CD1c-positive myeloid dendritic cell (primary cell): ENCODE measurements at regions not wholly inside any gene's neighbourhood (a gene's known extent, or its start where the extent isn't known, plus 50 kb on each side); places are given as distances from the start of the nearest gene placed in this dataset.
"Not testable (repeated sequence)": the region's sequence is repeated elsewhere in the genome, so short reads cannot be mapped to it uniquely, and the experiment has no call there.

Experiments
- DNase-seq: peaks from one replicate; pipeline ENCODE4 v3.0.0-alpha.2; 2016; ENCODE audit errors: extremely low spot score

DNA sequence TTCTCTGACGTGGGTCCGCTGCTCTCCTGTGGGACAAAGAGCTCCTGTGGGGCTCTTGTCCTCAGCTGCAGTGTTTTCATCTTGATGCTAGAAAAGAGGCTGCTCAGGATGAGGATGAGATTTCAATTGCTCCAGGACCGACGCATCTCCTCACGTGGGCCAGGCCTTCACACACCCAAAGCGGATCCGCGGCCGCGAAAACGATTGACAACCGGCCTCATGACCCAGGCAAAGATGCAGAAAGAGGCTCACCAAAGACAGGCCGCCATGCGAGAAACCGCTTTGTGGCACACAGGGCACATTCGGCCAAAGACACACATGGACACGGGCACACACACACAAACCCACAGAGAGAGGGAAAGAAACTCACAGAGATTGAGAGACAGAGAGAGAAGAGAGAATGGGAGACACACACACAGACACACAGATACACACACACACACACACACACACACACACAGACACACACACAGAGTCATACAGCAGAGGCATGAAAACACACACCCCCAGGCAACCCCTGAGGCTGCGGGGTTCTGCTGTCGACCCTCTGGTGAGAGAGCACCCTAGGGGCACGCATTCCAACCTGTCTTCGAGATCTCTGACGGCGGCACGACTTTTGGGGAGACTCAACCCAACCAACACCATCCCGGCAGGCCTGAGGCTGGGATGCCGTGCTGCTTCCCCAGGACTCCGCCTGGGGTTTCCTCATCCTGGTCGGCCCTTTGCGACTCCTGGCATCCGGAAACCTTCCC lies 168.5 kb upstream of the ZNF337 start:
- not testable (repeated sequence) for DNase-seq

DNA sequence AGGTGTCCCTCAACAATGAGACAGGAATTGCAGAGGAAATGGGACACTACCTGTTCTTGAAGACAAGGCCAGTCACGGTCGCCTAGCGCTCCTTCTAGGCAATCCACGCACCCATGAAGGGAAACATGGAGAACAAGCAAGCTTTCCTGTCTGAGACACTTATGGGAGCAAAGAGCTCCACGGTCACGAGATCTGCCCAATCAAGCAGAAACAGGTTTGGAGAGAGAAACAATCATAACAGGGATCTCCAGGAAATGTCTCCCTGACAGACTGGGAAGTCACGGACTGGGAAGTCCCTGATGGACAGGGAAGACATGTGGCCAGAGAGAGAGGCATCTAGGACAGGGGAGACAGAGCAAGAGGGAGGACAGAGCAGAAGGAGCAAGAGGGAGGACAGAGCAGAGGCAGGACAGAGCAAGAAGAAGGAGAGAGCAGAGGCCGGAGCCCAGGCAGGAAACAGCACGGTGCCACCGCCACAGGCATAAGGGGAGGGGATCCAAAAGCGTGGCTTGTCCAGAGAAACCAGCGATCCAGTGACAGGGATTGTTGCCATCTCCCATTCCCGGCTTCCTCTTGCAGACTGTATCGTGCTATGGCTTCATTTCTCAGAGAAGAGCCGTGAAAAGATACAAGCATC lies 167.8 kb upstream of the ZNF337 start:
- no peak for DNase-seq

DNA sequence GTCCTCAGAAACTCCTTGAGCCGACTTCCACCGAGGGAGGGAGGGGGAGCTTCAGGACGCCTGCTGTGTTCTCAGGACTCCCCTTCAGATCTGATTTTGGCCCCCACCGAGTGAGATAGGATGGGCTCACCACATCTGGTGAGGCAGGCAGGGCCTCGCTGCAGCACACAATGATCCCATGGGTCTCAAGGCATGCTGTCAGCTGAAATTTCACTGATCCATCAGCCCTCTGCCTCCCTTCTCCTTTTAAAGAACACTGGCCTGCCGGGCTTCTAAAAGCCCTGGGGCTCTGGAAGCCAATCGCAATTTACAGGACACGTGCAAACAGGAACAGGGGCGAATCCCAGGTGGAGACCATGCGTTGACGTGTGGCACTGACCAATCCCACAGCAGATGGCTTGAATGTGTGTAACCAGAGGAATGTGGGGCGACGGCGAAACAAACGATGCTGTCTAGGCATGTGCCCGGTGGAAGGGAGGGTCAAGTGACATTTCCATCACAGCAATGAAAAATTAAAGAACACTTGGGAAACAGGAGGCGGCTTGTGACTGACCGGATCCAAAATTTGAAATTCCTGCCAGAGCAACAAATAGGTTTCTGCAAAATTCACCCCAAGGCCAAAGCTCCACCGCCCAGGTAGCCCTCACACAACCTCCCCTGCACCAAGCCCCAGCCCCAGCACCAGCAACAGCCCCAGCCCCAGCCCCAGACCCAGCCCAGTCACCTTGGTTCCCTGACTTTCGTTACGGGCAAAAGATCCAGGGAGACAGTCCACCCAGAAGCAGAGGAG lies 167.1 kb upstream of the ZNF337 start:
- no peak for DNase-seq

DNA sequence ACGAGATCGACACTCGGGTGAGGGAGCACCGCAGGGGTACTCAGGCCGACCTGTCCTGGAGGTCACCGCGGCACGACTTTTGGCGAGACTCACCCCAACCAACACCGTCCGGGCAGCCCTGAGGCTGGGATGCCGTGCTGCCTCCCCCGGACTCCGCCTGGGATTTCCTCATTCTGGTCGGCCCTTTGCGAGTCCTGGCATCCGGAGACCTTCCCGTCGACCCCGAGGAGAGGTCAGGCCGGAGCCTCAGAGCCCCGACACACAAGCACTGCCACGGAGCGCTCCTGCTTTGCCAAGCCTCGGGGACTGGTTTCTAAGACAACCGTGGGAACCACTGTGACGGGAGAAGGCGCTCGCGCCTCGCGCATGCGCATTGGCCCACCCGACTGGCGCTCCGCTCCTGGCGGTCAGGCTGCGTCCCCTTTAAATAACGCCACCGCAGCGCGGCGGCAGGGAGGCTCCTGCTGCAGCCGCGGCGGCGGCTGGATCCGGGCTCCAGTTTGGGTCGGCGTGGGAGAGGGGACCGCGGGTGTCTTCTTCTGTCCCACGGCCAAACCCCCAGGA lies 166.4 kb upstream of the ZNF337 start:
- peak; percentile 89 for DNase-seq

DNA sequence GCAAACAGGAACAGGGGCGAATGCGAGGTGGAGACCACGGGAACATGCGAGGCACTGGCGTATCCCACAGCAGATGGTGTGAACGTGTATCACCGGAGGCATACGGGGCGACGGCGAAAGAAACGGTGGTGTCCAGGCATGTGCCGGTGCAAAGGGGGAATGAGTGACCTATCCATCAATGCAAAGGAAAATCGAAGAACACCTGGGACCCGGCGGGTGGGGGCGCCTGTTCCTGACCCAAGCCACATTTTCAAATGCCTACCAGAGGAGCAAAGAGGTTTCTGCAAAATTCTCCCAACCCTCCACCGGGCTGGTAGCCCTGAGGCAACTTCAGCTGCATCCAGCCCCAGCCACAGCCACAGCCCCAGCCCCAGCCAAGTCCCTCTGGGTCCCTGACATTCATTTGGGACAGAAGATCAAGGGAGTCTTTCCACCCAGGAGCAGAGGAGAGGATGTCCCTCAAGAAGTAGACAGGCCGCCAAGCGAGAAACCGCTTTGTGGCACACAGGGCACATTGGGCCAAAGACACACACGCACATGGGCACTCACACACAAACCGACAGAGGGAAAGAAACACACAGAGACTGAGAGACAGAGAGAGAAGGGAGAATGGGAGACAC lies 164.0 kb upstream of the ZNF337 start:
- no peak for DNase-seq

DNA sequence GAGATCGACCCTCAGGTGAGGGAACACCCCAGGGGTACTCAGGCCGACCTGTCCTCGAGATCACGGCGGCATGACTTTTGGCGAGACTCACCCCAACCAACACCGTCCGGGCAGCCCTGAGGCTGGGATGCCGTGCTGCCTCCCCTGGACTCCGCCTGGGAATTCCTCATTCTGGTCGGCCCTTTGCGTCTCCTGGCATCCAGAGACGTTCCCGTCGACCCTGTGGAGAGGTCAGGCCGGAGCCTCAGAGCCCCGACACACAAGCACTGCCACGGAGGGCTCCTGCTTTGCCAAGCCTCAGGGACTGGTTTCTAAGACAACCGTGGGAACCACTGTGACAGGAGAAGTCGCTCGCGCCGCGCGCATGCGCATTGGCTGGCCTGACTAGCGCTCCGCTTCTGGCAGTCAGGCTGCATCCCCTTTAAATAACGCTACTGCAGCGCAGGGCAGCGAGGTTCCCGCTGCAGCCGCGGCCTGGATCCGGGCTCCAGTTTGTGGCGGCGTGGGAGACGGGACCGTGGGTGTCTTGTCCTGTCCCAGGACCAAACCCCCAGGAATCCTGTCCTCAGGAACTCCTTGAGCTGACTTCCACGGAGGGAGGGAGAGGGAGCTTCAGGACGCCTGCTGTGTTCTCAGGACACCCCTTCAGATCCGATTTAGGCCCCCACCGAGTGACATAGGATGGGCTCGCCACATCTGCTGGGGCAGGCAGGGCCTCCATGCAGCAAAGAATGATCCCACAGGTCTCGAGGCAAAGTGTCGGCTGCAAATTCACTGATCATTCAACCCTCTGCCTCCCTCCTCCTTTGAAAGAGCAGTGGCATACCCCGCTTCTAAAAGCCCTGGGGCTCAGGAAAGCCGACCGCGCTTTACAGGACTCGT lies 163.2 kb upstream of the ZNF337 start:
- DNase-seq = peak; percentile 85

DNA sequence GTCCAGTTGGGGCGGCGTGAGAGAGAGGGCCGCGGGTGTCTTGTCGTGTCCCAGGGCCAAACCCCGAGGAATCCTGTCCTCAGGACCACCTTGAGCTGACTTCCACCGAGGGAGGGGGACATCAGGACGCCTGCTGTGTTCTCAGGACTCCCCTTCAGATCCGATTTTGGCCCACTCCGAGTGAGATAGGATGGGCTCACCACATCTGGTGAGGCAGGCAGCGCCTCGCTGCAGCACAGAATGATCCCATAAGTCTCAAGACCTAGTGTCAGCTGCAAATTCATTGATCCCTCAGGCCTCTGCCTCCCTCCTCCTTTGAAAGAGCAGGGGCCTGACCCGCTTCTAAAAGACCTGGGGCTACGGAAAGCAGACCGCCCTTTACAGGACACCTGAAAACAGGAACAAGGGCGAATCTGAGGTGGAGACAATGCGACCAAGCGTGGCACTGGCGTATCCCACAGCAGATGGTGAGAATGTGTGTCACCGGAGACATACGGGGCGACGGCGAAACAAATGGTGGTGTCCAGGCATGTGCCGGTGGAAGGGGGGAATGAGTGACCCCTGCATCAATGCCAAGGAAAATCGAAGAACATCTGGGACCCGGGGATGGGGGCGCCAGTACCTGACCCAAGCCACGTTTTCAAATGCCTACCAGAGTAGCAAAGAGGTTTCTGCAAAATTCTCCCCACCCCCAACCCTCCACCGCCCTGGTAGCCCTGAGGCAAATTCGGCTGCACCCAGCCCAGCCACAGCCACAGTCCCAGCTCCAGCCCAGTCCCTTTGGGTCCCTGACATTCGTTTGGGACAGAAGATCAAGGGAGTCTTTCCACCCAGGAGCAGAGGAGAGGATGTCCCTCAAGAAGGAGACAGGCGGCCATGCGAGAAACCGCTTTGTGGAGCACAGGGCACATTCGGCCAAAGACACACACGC lies 162.1 kb upstream of the ZNF337 start:
- no peak for DNase-seq

DNA sequence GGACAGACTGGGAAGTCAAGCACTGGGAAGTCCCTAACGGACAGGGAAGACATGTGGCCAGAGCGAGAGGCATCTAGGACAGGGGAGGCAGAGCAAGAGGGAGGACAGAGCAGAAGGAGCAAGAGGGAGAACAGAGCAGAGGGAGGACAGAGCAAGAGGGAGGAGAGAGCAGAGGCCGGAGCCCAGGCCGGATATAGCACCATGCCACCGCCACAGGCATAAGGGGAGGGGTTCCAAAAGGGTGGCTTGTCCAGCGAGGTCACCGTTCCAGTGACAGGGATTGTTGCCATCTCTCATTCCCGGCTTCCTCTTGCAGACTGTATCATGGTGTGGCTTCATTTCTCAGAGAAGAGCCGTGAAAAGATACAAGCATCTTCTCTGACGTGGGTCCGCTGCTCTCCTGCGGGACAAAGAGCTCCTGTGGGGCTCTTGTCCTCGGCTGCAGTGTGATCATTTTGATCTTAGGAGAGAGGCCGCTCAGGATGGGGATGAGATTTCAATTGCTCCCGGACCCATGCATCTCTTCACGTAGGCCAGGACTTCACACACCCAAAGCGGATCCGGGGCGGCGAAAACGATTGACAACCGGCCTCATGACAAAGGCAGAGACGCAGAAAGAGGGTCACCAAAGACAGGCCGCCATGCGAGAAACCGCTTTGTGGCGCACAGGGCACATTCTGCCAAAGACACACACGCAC lies 160.6 kb upstream of the ZNF337 start:
- DNase-seq = not testable (repeated sequence)

DNA sequence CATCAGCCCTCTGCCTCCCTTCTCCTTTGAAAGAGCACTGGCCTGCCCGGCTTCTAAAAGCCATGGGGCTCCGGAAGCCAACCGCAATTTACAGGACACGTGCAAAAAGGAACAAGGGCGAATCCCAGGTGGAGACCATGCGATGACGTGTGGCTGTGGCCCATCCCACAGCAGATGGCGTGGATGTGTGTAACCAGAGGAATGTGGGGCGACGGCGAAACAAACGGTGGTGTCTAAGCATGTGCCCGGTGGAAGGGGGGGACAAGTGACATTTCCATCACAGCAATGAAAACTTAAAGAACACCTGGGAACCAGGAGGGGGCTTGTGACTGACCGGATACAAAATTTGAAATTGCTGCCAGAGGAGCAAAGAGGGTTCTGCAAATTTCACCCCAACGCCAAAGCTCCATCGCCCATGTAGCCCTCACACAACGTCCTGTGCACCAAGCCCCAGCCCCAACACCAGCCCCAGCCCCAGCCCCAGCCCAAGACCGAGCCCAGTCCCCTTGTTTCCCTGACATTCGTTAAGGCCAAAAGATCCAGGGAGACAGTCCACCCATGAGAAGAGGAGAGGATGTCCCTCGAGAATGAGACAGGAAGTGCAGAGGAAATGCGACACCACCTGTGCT lies 159.7 kb upstream of the ZNF337 start:
- no peak for DNase-seq

DNA sequence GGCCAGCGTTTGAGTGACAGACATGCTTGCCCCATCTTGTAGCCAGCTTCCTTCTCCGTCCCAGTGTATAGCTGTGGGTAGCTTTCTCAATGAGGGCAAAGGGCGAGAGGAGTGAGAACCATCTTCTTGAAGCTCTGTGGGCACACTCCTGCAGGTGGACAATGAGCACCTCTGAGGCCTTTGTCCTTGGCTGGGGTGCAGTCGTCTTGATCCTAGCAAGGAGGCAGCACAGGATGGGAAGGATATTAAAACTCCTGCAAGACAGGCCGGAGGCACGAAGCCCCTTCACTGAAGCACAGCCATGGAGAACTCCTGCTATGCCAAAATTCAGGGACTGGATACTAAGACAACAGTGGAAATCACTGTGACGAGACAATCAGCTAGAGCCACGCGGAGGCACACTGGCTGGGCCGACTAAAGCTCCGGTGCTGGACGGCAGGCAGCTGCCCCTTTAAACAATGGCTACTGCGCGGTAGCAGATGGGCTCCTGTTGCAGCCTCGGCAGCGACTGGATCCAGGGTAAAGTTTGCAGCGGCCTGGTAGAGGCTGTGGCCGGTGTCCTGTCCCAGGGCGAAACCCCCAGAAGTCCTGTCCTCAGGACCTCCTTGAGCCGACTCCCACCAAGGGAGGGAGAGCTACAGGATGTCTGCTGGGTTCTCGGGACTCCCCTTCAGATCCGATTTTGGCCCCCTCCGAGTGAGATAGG lies 159.0 kb upstream of the ZNF337 start:
- not testable (repeated sequence) for DNase-seq

DNA sequence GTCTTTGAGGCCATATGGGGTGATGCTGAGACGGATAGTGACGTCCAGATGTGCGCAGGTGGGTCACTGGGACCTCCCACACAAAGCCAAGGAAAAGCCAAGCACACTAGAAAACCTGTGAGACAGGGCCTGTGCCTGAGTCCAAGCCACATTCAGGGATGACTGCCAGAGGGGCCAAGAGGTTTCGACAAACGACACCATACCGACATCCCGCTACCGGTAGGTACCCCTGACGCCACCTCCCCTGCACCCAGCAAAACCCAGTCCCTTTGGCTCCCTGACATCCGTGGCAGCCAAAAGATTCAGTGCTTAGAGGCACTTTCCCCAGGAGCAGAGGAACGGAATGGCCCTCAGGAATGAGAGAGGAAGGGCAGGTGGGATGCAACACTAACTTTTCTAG lies 158.0 kb upstream of the ZNF337 start:
- not testable (repeated sequence) for DNase-seq

DNA sequence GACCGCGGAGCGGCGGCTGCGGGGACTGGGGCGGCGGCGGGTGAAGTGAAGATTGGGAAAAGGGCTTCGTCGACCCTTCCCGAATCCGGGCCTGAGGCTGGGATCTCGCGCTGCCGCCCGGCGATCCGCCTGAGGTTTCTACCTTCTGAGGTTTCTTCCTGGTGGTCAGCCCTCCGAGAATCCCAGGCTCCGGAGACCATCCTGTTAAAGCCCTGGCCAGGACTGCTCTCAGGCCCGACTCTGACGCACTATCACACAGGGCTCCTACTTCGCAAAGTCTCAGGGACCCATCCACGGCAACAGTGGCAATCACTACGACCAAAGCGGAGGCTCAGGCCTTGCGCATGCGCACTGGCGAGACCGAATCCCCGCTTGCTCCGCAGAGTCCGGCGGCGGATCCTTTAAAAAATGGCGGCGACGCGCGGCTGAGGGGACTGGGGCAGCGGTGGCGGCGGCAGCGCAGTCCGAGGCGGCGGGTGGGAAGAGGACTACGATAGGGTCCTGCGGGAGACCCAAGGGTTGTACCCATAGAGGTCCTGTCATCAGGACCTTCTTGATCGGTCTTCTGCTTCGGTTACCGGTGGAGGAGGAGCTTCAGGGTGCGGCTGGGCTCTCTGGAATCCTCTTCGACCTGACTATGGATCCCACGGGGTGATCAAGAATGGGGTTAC lies 157.2 kb upstream of the ZNF337 start:
- peak; percentile 77 for DNase-seq

DNA sequence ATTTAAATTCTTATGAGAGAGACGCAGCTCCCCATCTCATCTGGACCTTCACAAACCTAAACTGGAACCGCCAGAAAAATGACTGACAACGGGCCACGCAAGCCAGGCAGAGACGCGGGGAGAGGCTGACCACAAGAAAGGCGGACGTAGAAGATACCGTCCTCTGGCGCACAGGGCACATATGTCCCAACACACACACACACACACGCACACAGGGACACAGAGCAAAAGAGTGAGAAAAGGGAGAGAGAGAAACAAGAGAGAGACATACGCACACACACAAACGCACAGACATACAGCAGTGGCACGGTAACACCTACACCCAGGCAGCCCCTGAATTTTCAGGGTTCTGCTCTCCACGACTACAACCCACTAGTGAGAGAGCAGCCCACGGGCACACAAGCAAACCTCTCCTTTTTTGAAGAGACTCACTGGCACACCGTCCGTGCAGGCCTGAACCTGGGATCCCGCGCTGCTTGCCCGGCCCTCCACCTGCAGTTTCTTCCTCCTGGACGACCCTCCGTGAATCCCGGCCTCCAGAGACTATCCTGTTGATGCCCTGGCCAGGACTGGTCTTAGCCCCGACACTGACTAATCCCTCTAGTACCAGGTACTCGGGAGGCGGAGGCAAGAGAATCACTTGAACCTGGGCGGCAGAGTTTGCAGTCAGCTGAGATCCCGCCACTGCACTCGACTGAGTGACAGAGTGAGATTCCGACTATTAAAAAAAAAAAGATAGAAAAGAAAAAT lies 156.5 kb upstream of the ZNF337 start:
- DNase-seq = not testable (repeated sequence)

DNA sequence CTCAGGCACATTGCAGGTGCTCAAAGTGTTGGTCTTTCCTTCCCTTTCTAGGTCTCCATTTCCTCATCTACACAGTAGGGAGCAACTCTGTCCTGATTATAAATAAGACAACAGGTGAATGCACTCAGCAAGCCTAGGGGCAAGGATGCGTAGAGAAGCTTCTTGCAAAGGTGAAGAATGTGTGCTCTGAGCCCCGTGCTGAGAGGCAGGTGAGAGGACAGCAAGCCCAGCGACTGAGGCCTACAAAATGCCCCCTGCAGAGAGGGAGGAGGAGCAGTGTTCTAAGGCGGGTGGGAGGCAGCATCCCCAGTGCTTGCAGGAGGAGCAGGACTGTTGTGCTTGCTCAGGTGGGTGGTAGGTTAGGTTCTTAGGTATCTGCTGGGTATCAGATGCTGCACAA lies 153.5 kb upstream of the ZNF337 start:
- not testable (repeated sequence) for DNase-seq

DNA sequence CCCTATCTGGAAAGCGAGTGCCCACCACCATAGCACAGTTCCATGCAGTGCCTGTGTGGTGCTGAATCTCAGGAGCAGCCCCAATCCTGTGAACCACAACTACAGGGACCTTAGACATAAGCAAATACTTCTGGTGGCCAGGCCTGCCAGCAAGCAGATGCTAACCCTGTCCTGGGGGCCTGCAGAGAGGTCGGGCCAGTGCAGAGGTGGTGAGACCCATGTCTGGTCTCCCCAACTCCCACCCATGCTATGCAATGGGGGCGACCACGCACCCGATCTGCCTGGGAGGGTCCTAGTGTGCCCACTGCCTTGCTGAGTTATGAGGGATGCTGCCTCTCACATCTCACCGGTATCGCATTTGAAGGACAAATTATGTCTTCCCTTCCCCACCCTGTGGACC lies 151.6 kb upstream of the ZNF337 start:
- DNase-seq = no peak

DNA sequence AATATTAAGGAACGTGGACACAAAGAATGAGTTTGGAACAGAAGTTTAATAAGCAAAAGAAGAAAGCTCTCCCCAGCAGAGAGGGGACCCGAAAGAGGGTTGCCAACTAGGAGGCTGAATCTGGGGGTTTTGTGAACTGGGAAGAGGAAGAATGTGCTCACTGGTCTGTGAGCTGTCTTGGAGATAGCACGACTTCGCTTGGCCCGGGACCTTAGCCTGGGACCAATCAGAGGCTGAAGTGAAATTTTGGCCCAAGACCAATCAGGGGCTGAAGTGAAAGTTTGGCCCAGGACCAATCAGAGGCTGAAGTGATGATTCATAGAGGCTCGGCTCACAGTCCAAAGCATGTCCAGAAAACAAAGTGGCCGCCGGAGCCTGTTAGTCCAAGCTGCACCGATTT lies 148.0 kb upstream of the ZNF337 start:
- DNase-seq = not testable (repeated sequence)

DNA sequence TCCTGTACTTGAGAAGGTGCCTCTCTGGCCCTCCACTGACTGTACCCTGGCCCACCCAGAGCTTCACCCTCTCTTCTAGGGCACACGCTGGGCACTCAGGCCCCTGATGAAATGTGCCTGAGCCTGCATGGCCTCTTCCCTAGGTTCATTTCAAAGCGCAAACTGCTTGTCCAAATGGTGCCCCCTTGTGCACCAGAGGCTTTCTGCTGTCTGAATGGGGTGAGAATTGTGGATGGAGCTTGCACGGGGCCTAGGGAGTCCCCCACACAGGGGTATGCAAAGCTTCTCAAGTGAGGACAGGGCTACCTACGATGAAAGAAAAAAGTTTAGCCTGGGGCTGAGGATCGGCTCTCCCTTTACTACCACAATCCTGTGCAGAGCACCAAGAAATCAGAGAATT lies 116.9 kb upstream of the ZNF337 start:
- not testable (repeated sequence) for DNase-seq
